ENCODE measurements at regions not wholly inside any gene's neighbourhood (a gene's known extent, or its start where the extent isn't known, plus 50 kb on each side); places are given as distances from the start of the nearest gene placed in this dataset.

DNA sequence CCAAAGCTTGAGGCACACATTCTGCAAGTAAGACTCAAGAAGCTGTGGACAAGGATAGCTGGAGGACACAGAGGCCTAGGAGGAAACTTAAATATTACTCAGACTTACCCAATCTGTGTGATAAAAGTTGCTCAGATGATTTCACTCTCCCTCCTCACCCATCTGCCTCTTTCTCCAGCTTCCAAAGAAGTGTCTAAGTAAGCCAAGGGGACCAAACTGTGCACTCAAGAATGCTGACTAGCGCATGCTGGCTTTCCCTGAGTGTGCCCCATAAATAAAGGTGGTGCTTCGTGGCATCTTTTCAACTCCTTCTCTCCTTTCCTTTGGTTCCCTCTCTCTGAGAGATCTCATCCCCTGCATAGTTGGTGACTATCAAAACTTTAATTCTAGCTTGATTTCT is 211.0 kb upstream of the LMCD1 start:
- Histone ChIP-seq H3K27me3 (ENCODE audit: control insufficient read depth in 5 of 5, insufficient read depth in 4 of 5, low read length in 5 of 5) (no peaks in the 10 kb centered on the region), H3K36me3 (ENCODE audit: control insufficient read depth in 5 of 5, insufficient read depth in 5 of 5, low read length in 5 of 5) (no peaks in the 10 kb centered on the region), H3K27ac (ENCODE audit: low read depth, low read length) (no peak overlapping the region), H3K9me3 (ENCODE audit: control insufficient read depth in 5 of 5, low read length in 5 of 5) (no peaks in the 10 kb centered on the region), H3K4me3 (ENCODE audit: low read depth in 1 of 5, low read length in 5 of 5) (no peak overlapping the region), H3K4me1 (ENCODE audit: control insufficient read depth in 5 of 5, insufficient read depth in 5 of 5, low read length in 5 of 5) (no peaks in the 10 kb centered on the region), H3K9ac (ENCODE audit: low read length in 5 of 5) (no peak overlapping the region)

DNA sequence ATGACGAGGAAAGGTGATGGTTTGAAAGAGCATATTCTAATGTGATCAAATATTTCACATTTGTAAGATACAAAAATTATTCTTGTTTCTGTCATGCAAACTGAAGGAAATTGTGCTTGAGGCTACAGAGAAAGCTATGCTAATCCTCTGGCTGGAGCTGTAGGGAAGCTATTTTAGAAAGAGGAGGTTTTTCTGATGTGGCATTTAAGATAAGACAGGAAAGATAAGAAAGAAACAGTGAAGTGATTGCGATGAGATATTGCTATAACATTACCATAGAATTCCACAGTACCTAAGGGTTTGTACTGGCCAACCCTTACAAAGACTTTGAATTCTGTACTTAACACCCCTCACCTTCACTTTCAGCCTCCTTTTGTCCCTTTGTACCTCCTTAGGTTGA is 205.2 kb upstream of the LMCD1 start:
- Histone ChIP-seq H3K9ac (ENCODE audit: low read length in 5 of 5) (no peak overlapping the region), H3K36me3 (ENCODE audit: control insufficient read depth in 5 of 5, insufficient read depth in 5 of 5, low read length in 5 of 5) (no peaks in the 10 kb centered on the region), H3K4me3 (ENCODE audit: low read depth in 1 of 5, low read length in 5 of 5) (no peak overlapping the region), H3K27me3 (ENCODE audit: control insufficient read depth in 5 of 5, insufficient read depth in 4 of 5, low read length in 5 of 5) (peaks cover 0 to 3% (median 0%) of the 10 kb centered on the region in 5 donors), H3K4me1 (ENCODE audit: control insufficient read depth in 5 of 5, insufficient read depth in 5 of 5, low read length in 5 of 5) (peaks cover 0 to 5% (median 0%) of the 10 kb centered on the region in 5 donors), H3K9me3 (ENCODE audit: control insufficient read depth in 5 of 5, low read length in 5 of 5) (no peaks in the 10 kb centered on the region), H3K27ac (ENCODE audit: low read depth, low read length) (no peak overlapping the region)

DNA sequence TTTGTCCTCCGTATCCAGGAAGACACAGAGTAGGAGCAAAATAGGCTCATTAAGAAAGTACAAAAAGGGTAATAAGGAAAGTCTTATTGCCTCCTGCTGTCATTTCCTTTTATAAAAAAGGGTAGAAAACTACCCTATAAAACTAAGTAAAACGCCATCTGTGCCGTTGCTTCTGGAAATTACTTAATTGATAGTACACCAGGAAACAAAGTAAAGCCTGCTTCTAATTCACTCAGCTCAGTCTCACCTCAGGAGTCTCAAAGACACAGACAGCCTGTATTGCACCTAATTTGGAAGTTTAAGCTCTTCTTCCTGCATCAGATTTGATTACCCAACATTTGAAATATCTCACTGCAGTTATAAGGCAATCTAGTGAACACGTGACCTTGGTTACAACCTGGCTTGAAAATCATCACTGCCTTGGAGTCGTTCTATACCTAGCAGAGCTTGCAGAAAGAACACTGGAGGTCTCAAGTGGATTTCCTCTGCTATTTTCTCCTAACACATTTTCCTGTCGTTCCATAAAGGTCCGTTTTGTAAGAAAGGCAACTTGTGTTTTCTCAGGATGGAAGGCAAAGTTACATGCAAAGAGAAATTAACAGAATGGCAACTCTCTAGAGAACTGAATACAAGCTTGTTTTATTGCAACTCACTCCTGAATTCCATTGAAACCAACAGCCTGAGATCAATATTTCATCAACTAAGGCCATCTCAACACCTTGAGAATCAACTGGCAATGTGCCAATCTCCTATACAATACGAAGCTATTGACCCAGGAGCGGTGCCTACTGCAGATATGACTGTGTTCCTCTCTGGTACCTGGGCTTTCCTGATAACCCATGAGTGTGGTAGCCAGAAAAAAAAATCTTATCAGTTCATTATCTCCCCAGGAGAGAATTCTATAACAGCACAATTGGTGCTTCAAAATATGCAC is 203.3 kb upstream of the LMCD1 start:
- Histone ChIP-seq H3K9me3 (ENCODE audit: control insufficient read depth in 5 of 5, low read length in 5 of 5) (no peaks in the 10 kb centered on the region), H3K27me3 (ENCODE audit: control insufficient read depth in 5 of 5, insufficient read depth in 4 of 5, low read length in 5 of 5) (peaks cover 0 to 3% (median 0%) of the 10 kb centered on the region in 5 donors), H3K4me1 (ENCODE audit: control insufficient read depth in 5 of 5, insufficient read depth in 5 of 5, low read length in 5 of 5) (peaks cover 0 to 5% (median 0%) of the 10 kb centered on the region in 5 donors), H3K27ac (ENCODE audit: low read depth, low read length) (no peak overlapping the region), H3K36me3 (ENCODE audit: control insufficient read depth in 5 of 5, insufficient read depth in 5 of 5, low read length in 5 of 5) (no peaks in the 10 kb centered on the region), H3K9ac (ENCODE audit: low read length in 5 of 5) (no peak overlapping the region), H3K4me3 (ENCODE audit: low read depth in 1 of 5, low read length in 5 of 5) (no peak overlapping the region)

DNA sequence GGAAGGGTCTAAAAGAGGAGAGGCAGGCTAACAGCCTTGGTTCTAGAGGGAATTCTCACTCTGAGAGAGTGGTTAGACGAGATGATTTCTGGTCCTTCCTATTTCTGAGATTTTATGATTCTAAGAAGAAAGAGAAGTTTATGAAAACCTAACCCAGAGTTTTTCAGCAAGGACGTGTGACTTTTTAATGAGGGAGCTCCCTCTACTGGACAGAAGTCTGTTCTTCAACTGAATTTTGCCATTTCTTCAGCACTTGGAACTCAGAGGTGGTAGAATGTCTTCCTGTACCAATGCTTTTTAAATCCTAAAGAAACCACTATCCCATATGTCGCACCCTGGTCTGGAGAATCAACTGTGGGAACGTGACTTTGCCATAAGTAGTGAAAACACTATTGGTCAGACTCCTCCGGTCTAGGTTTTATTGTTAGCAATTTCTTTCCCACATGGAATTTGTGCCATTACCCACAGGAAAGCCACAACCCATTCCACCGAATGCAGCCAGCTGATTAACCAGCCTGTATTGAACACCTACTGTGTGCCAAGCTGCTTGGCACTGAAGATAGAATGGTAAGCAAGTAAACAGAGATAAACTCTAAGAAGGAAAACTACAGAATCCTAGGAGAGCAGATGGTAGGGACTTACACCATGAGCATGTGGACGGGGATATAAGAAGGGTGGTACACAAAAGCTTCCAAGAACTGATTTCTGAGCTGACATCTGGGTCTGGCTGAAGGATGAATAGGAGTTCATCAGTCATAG is 199.5 kb upstream of the LMCD1 start:
- H3K36me3 ChIP-seq (ENCODE audit: control insufficient read depth in 5 of 5, insufficient read depth in 5 of 5, low read length in 5 of 5): no peaks in the 10 kb centered on the region
- peaks cover 0 to 5% (median 0%) of the 10 kb centered on the region in 5 donors for H3K4me1 ChIP-seq (ENCODE audit: control insufficient read depth in 5 of 5, insufficient read depth in 5 of 5, low read length in 5 of 5)
- no peak overlapping the region for H3K4me3 ChIP-seq (ENCODE audit: low read depth in 1 of 5, low read length in 5 of 5)
- no peak overlapping the region for H3K9ac ChIP-seq (ENCODE audit: low read length in 5 of 5)
- peaks cover 0 to 3% (median 0%) of the 10 kb centered on the region in 5 donors for H3K27me3 ChIP-seq (ENCODE audit: control insufficient read depth in 5 of 5, insufficient read depth in 4 of 5, low read length in 5 of 5)
- H3K27ac ChIP-seq (ENCODE audit: low read depth, low read length): no peak overlapping the region
- H3K9me3 ChIP-seq (ENCODE audit: control insufficient read depth in 5 of 5, low read length in 5 of 5): no peaks in the 10 kb centered on the region

DNA sequence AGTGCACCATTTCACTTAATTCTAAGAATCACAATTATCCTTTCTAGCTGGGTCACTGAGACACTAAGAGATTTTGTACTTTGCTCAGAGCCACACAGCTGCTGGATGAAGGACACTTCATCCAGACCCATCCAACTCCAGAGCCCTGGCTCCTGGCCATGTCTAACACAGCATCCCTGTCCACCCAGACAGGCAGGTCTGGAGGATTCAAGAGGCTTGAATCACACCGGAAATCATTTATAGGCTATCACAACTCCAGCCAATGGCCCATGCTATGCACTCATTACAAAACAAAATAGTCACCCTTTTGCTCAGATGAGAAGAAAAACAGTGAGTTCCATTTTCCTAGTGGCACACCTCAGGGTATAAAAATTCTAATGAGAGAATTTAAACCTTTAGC is 198.2 kb upstream of the LMCD1 start:
- Histone ChIP-seq H3K36me3 (ENCODE audit: control insufficient read depth in 5 of 5, insufficient read depth in 5 of 5, low read length in 5 of 5) (no peaks in the 10 kb centered on the region), H3K4me1 (ENCODE audit: control insufficient read depth in 5 of 5, insufficient read depth in 5 of 5, low read length in 5 of 5) (peaks cover 0 to under 1% (median 0%) of the 10 kb centered on the region in 5 donors), H3K27ac (ENCODE audit: low read depth, low read length) (no peak overlapping the region), H3K9ac (ENCODE audit: low read length in 5 of 5) (no peak overlapping the region), H3K27me3 (ENCODE audit: control insufficient read depth in 5 of 5, insufficient read depth in 4 of 5, low read length in 5 of 5) (peaks cover 0 to 3% (median 0%) of the 10 kb centered on the region in 5 donors), H3K9me3 (ENCODE audit: control insufficient read depth in 5 of 5, low read length in 5 of 5) (no peaks in the 10 kb centered on the region), H3K4me3 (ENCODE audit: low read depth in 1 of 5, low read length in 5 of 5) (no peak overlapping the region)

DNA sequence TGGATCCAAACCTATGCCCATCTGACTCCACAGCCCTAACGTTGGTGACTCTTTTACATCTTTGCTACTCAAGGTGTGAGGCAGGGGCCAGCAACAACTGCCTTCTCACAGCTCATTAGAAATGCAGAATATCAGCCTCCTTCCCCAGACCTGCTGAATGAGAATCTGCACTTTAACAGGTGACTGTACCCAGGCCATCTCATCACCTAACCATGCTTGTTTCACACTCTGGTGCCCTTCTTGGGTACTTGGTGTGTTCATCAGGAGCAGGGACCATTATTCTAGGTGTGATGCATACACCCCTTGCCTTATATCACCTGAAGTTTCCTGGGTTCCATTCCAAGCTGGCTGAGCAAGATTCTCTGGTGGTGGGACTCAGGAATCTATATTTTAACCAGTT is 196.3 kb upstream of the LMCD1 start:
- no peak overlapping the region for H3K4me3 ChIP-seq (ENCODE audit: low read depth in 1 of 5, low read length in 5 of 5)
- no peaks in the 10 kb centered on the region for H3K36me3 ChIP-seq (ENCODE audit: control insufficient read depth in 5 of 5, insufficient read depth in 5 of 5, low read length in 5 of 5)
- peaks cover 0 to 3% (median 0%) of the 10 kb centered on the region in 5 donors for H3K9me3 ChIP-seq (ENCODE audit: control insufficient read depth in 5 of 5, low read length in 5 of 5)
- no peaks in the 10 kb centered on the region for H3K27me3 ChIP-seq (ENCODE audit: control insufficient read depth in 5 of 5, insufficient read depth in 4 of 5, low read length in 5 of 5)
- no peak overlapping the region for H3K9ac ChIP-seq (ENCODE audit: low read length in 5 of 5)
- H3K27ac ChIP-seq (ENCODE audit: low read depth, low read length): no peak overlapping the region
- H3K4me1 ChIP-seq (ENCODE audit: control insufficient read depth in 5 of 5, insufficient read depth in 5 of 5, low read length in 5 of 5): no peaks in the 10 kb centered on the region

DNA sequence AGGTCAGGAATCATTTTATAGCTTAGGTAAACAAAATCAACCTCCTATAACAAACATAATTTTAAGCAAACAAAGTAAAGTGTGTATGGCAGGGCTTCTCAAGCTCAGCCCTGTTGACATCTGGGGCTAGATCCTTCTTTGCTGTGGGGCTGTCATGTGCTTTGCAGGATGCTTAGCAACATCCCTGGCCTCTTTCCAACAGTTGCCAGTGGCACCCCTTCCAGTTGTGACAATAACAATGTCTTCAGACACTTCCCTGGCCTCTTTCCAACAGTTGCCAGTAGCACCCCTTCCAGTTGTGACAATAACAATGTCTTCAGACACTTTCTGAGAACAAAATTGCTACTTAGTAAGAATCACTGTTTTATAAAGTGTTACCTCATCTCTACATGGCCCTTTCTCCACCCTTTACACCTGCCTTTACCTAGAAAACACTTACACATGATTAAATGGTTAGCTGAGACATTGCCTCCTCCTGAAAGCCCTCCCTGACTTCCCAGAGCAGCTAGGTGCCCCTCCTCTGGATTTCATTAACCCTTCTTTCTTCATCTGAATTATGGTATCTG is 194.0 kb upstream of the LMCD1 start:
- Histone ChIP-seq H3K27me3 (ENCODE audit: control insufficient read depth in 5 of 5, insufficient read depth in 4 of 5, low read length in 5 of 5) (no peaks in the 10 kb centered on the region), H3K9me3 (ENCODE audit: control insufficient read depth in 5 of 5, low read length in 5 of 5) (peaks cover 0 to 3% (median 0%) of the 10 kb centered on the region in 5 donors), H3K4me1 (ENCODE audit: control insufficient read depth in 5 of 5, insufficient read depth in 5 of 5, low read length in 5 of 5) (no peaks in the 10 kb centered on the region), H3K4me3 (ENCODE audit: low read depth in 1 of 5, low read length in 5 of 5) (no peak overlapping the region), H3K27ac (ENCODE audit: low read depth, low read length) (no peak overlapping the region), H3K9ac (ENCODE audit: low read length in 5 of 5) (no peak overlapping the region), H3K36me3 (ENCODE audit: control insufficient read depth in 5 of 5, insufficient read depth in 5 of 5, low read length in 5 of 5) (no peaks in the 10 kb centered on the region)

DNA sequence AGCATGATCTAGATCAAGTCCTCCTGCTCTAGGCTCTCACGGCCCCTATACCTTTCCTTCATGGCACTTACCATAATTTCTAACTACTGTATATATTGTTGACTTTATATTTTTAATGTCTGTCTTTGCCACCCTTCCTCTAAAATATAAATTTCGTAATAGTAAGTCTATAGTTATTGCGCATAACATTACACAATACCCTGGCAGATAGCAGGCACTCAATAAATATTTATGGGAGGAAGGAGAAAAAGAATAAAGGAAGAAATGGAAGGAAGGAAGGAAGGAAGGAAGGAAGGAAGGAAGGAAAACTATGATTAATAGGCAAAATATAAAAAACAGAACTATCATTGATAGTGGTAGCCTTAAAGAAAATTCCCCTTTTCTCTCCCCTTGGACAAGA is 190.3 kb upstream of the LMCD1 start:
- Histone ChIP-seq H3K4me3 (ENCODE audit: low read depth in 1 of 5, low read length in 5 of 5) (no peak overlapping the region), H3K9ac (ENCODE audit: low read length in 5 of 5) (no peak overlapping the region), H3K4me1 (ENCODE audit: control insufficient read depth in 5 of 5, insufficient read depth in 5 of 5, low read length in 5 of 5) (no peaks in the 10 kb centered on the region), H3K27me3 (ENCODE audit: control insufficient read depth in 5 of 5, insufficient read depth in 4 of 5, low read length in 5 of 5) (no peaks in the 10 kb centered on the region), H3K9me3 (ENCODE audit: control insufficient read depth in 5 of 5, low read length in 5 of 5) (peaks cover 0 to 3% (median 0%) of the 10 kb centered on the region in 5 donors), H3K27ac (ENCODE audit: low read depth, low read length) (no peak overlapping the region), H3K36me3 (ENCODE audit: control insufficient read depth in 5 of 5, insufficient read depth in 5 of 5, low read length in 5 of 5) (no peaks in the 10 kb centered on the region)

DNA sequence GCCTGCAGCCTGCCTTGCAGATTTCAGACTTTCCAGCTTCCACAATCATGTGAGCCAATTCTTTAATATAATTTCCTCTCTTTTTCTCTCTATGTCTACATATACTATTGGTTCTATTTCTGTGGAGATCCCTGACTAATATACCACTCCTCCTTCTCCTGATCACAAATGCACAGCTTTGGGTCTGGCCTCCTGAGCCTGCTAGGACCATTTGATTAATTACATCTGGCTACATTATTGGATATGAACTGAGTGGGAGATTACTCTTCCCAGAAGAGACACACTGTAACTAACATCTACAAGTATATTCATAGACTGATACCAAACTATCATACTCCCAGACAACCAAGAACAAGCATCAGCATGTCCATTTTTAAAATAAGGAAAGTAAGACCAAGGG is 188.9 kb upstream of the LMCD1 start:
- Histone ChIP-seq H3K27me3 (ENCODE audit: control insufficient read depth in 5 of 5, insufficient read depth in 4 of 5, low read length in 5 of 5) (no peaks in the 10 kb centered on the region), H3K4me1 (ENCODE audit: control insufficient read depth in 5 of 5, insufficient read depth in 5 of 5, low read length in 5 of 5) (no peaks in the 10 kb centered on the region), H3K9me3 (ENCODE audit: control insufficient read depth in 5 of 5, low read length in 5 of 5) (peaks cover 0 to 3% (median 0%) of the 10 kb centered on the region in 5 donors), H3K27ac (ENCODE audit: low read depth, low read length) (no peak overlapping the region), H3K9ac (ENCODE audit: low read length in 5 of 5) (no peak overlapping the region), H3K4me3 (ENCODE audit: low read depth in 1 of 5, low read length in 5 of 5) (no peak overlapping the region), H3K36me3 (ENCODE audit: control insufficient read depth in 5 of 5, insufficient read depth in 5 of 5, low read length in 5 of 5) (no peaks in the 10 kb centered on the region)

All from subcutaneous abdominal adipose tissue (tissue), 5 donors.